Nephron progenitor cell (in vitro differentiated cells): ENCODE measurements at regions not wholly inside any gene's neighbourhood (a gene's known extent, or its start where the extent isn't known, plus 50 kb on each side); places are given as distances from the start of the nearest gene placed in this dataset.
A peak's percentile ranks its signal among the peaks of the same experiment; 100 is the strongest.

ENCODE experiments used
- DNase-seq: peaks from one replicate; pipeline ENCODE4 v3.0.0; 2021
- H3K27ac Mint-ChIP-seq: 2 replicates; pipeline ENCODE4 v1.8.0; 2021; ENCODE audit warnings: mild to moderate bottlenecking, moderate library complexity, mixed read lengths
- H3K27me3 Mint-ChIP-seq: 2 replicates; pipeline ENCODE4 v1.8.0; 2021; ENCODE audit warnings: mild to moderate bottlenecking, low read depth, mixed read lengths; ENCODE audit not compliant: poor library complexity
- H3K36me3 Mint-ChIP-seq: 2 replicates; pipeline ENCODE4 v1.8.0; 2021; ENCODE audit warnings: low read depth, mixed read lengths
- H3K4me1 Mint-ChIP-seq: 2 replicates; pipeline ENCODE4 v1.8.0; 2021; ENCODE audit warnings: mixed read lengths
- H3K4me3 Mint-ChIP-seq: 2 replicates; pipeline ENCODE4 v1.8.0; 2021; ENCODE audit warnings: mild to moderate bottlenecking, moderate library complexity, mixed read lengths
- H3K9me3 Mint-ChIP-seq: 2 replicates; pipeline ENCODE4 v1.8.0; 2021; ENCODE audit warnings: mild to moderate bottlenecking, moderate library complexity, mixed read lengths
- CTCF ChIP-seq: fragments of 200-600 bp; sonication (generic); IDR thresholded peaks from 2 replicates; pipeline ENCODE4 v1.5.0; 2021; ENCODE audit warnings: antibody characterized with exemption

GRCh38 chr2:118197011-118197675 lies 108.9 kb downstream of the INSIG2 start:
- H3K27ac Mint-ChIP-seq, result no peak overlapping the region
- peaks cover 6% of the 10 kb centered on the region for H3K27me3 Mint-ChIP-seq
- TF ChIP-seq CTCF, result no peak
- H3K4me1 Mint-ChIP-seq, result peaks cover 15% of the 10 kb centered on the region
- no peak overlapping the region for H3K4me3 Mint-ChIP-seq
- no peaks in the 10 kb centered on the region for H3K9me3 Mint-ChIP-seq
- DNase-seq, result no peak
- H3K36me3 Mint-ChIP-seq, result no peaks in the 10 kb centered on the region

GRCh38 chr2:118190474-118190873 lies 102.2 kb downstream of the INSIG2 start:
- Mint-ChIP-seq H3K4me1 (peaks cover 68% of the 10 kb centered on the region), H3K27me3 (peaks cover 8% of the 10 kb centered on the region), H3K4me3 (no peak overlapping the region), H3K27ac (no peak overlapping the region), H3K9me3 (no peaks in the 10 kb centered on the region), H3K36me3 (no peaks in the 10 kb centered on the region)
- no peak for TF ChIP-seq CTCF
- no peak for DNase-seq

- H3K27me3 Mint-ChIP-seq, result peaks cover 7% of the 10 kb centered on the region
- TF ChIP-seq CTCF, result no peak
- H3K4me3 Mint-ChIP-seq, result peak overlapping the region; percentile 90
- H3K36me3 Mint-ChIP-seq, result no peaks in the 10 kb centered on the region
- peaks cover 87% of the 10 kb centered on the region for H3K4me1 Mint-ChIP-seq
- DNase-seq, result no peak
- H3K27ac Mint-ChIP-seq, result peak overlapping the region; percentile 98
- H3K9me3 Mint-ChIP-seq, result no peaks in the 10 kb centered on the region
Observed at GRCh38 chr2:118186858-118187254, 98.6 kb downstream of the INSIG2 start.

GRCh38 chr2:118186110-118186857 lies 98.0 kb downstream of the INSIG2 start:
- no peaks in the 10 kb centered on the region for H3K9me3 Mint-ChIP-seq
- peak overlapping the region; percentile 90 for H3K4me3 Mint-ChIP-seq
- H3K4me1 Mint-ChIP-seq, result peaks cover 81% of the 10 kb centered on the region

GRCh38 chr2:118185210-118186109 lies 97.2 kb downstream of the INSIG2 start:
- Mint-ChIP-seq H3K4me3 (peak overlapping the region; percentile 90), H3K27me3 (peaks cover 7% of the 10 kb centered on the region), H3K4me1 (peaks cover 73% of the 10 kb centered on the region), H3K9me3 (no peaks in the 10 kb centered on the region), H3K27ac (peak overlapping the region; percentile 98), H3K36me3 (no peaks in the 10 kb centered on the region)
- no peak for TF ChIP-seq CTCF
- DNase-seq, result peak; percentile 63

More at GRCh38 chr2:118186110-118186857, 98.0 kb downstream of the INSIG2 start:
- Mint-ChIP-seq H3K36me3 (no peaks in the 10 kb centered on the region), H3K27me3 (peaks cover 7% of the 10 kb centered on the region), H3K27ac (peak overlapping the region; percentile 98)
- TF ChIP-seq CTCF, result no peak
- DNase-seq, result peak; percentile 91
